ENCODE measurements at regions not wholly inside any gene's neighbourhood (a gene's known extent, or its start where the extent isn't known, plus 50 kb on each side); places are given as distances from the start of the nearest gene placed in this dataset.

- no peak overlapping the region for H3K4me3 ChIP-seq (ENCODE audit: low read depth in 1 of 3, low read length in 3 of 3)
- no peak for TF ChIP-seq GABPA (IDR thresholded peaks at IDR 0.05 in 1 of 2, conservative IDR thresholded peaks at IDR 0.05 in 1 of 2)
- TF ChIP-seq FOXA1 (IDR thresholded peaks at IDR 0.05) = no peak
- H3K36me3 ChIP-seq (ENCODE audit: control insufficient read depth in 4 of 4, insufficient read depth in 3 of 4, low read depth in 1 of 4, low read length in 3 of 4) = no peaks in the 10 kb centered on the region
- DNase-seq (ENCODE audit: low spot score) = no peak
- H3K9ac ChIP-seq (ENCODE audit: low read depth in 1 of 2, low read length in 2 of 2) = no peak overlapping the region
- no peaks in the 10 kb centered on the region for H3K9me3 ChIP-seq (ENCODE audit: control insufficient read depth in 4 of 4, low read length in 3 of 4)
- H3K27me3 ChIP-seq (ENCODE audit: control insufficient read depth in 4 of 4, insufficient read depth in 4 of 4, low read length in 3 of 4) = no peaks in the 10 kb centered on the region
- 22% methylated on average over 1 of the region's 1 CpG for WGBS
- no peaks in the 10 kb centered on the region for H3K4me1 ChIP-seq (ENCODE audit: control insufficient read depth in 4 of 4, insufficient read depth in 4 of 4, low read length in 3 of 4)
- H3K27ac ChIP-seq (ENCODE audit: low read depth in 1 of 2, low read length in 2 of 2) = no peak overlapping the region
Measured at GRCh38 chr3:25982756-25983155, 192.9 kb downstream of the OXSM start.

- Histone ChIP-seq H3K9me3 (ENCODE audit: control insufficient read depth in 4 of 4, low read length in 3 of 4) (no peaks in the 10 kb centered on the region), H3K27ac (ENCODE audit: low read depth in 1 of 2, low read length in 2 of 2) (no peak overlapping the region), H3K9ac (ENCODE audit: low read depth in 1 of 2, low read length in 2 of 2) (no peak overlapping the region), H3K27me3 (ENCODE audit: control insufficient read depth in 4 of 4, insufficient read depth in 4 of 4, low read length in 3 of 4) (no peaks in the 10 kb centered on the region), H3K4me1 (ENCODE audit: control insufficient read depth in 4 of 4, insufficient read depth in 4 of 4, low read length in 3 of 4) (no peaks in the 10 kb centered on the region), H3K36me3 (ENCODE audit: control insufficient read depth in 4 of 4, insufficient read depth in 3 of 4, low read depth in 1 of 4, low read length in 3 of 4) (no peaks in the 10 kb centered on the region), H3K4me3 (ENCODE audit: low read depth in 1 of 3, low read length in 3 of 3) (no peak overlapping the region)
- DNase-seq (ENCODE audit: low spot score) = no peak
- 88% methylated on average over 1 of the region's 1 CpG for WGBS
- TF ChIP-seq YY1 (IDR thresholded peaks at IDR 0.05) (no peak), EGR1 (IDR thresholded peaks at IDR 0.05; ENCODE audit: low read depth in 2 of 2) (no peak), JUND (IDR thresholded peaks at IDR 0.05) (no peak), HNF4G (IDR thresholded peaks at IDR 0.05) (no peak), SP1 (IDR thresholded peaks at IDR 0.05) (no peak), FOXA2 (IDR thresholded peaks at IDR 0.05) (no peak), ZBTB33 (IDR thresholded peaks at IDR 0.05) (no peak), ATF3 (IDR thresholded peaks at IDR 0.05) (no peak), HNF4A (conservative IDR thresholded peaks at IDR 0.05) (no peak), GABPA (IDR thresholded peaks at IDR 0.05 in 1 of 2, conservative IDR thresholded peaks at IDR 0.05 in 1 of 2) (no peak)
Measured at GRCh38 chr3:25985621-25986020, 195.7 kb downstream of the OXSM start.

GRCh38 chr3:25992606-25993005 lies 202.7 kb downstream of the OXSM start:
- DNase-seq (ENCODE audit: low spot score) = no peak
- TF ChIP-seq ATF3 (IDR thresholded peaks at IDR 0.05) = no peak
- no peak for TF ChIP-seq REST (IDR thresholded peaks at IDR 0.05)
- no peak for TF ChIP-seq HNF4G (IDR thresholded peaks at IDR 0.05)
- no peak for TF ChIP-seq SP1 (IDR thresholded peaks at IDR 0.05)
- no peak for TF ChIP-seq RXRA (IDR thresholded peaks at IDR 0.05)
- no peak for TF ChIP-seq FOXA1 (IDR thresholded peaks at IDR 0.05)
- no peak for TF ChIP-seq RAD21 (IDR thresholded peaks at IDR 0.05)
- no peak for TF ChIP-seq EGR1 (IDR thresholded peaks at IDR 0.05; ENCODE audit: low read depth in 2 of 2)
- TF ChIP-seq JUND (IDR thresholded peaks at IDR 0.05) = no peak
- TF ChIP-seq MAX (IDR thresholded peaks at IDR 0.05) = no peak
- no peak for TF ChIP-seq FOXA2 (IDR thresholded peaks at IDR 0.05)
- TF ChIP-seq HNF4A (conservative IDR thresholded peaks at IDR 0.05) = no peak
- no peak for TF ChIP-seq ZBTB33 (IDR thresholded peaks at IDR 0.05)
- no peak for TF ChIP-seq TAF1 (conservative IDR thresholded peaks at IDR 0.05)
- no peaks in the 10 kb centered on the region for H3K27me3 ChIP-seq (ENCODE audit: control insufficient read depth in 4 of 4, insufficient read depth in 4 of 4, low read length in 3 of 4)
- no peak overlapping the region for H3K4me3 ChIP-seq (ENCODE audit: low read depth in 1 of 3, low read length in 3 of 3)
- H3K36me3 ChIP-seq (ENCODE audit: control insufficient read depth in 4 of 4, insufficient read depth in 3 of 4, low read depth in 1 of 4, low read length in 3 of 4) = no peaks in the 10 kb centered on the region
- H3K9me3 ChIP-seq (ENCODE audit: control insufficient read depth in 4 of 4, low read length in 3 of 4) = peaks cover 0 to 4% (median under 1%) of the 10 kb centered on the region in 4 donors
- H3K27ac ChIP-seq (ENCODE audit: low read depth in 1 of 2, low read length in 2 of 2) = no peak overlapping the region
- no peaks in the 10 kb centered on the region for H3K4me1 ChIP-seq (ENCODE audit: control insufficient read depth in 4 of 4, insufficient read depth in 4 of 4, low read length in 3 of 4)
- H3K9ac ChIP-seq (ENCODE audit: low read depth in 1 of 2, low read length in 2 of 2) = no peak overlapping the region
- 92% methylated on average over 3 of the region's 3 CpGs for WGBS

Data from liver (tissue), 7 donors.